Stimulated activated CD8-positive, alpha-beta memory T cell treated with anti-CD3 and anti-CD28 coated beads, Interleukin-2, amount 100 ng/mL, for 48 hours (primary cell): ENCODE measurements at regions not wholly inside any gene's neighbourhood (a gene's known extent, or its start where the extent isn't known, plus 50 kb on each side); places are given as distances from the start of the nearest gene placed in this dataset.
"Not testable (repeated sequence)": the region's sequence is repeated elsewhere in the genome, so short reads cannot be mapped to it uniquely, and the experiment has no call there.

Source experiments
- DNase-seq, 2 donors: peaks; one replicate each; pipeline ENCODE4 v3.0.0-alpha.2; 2020; ENCODE audit warnings: low read depth in 2 of 2

GRCh38 chr12:102728506-102729242, 188.4 kb downstream of the PAH start:
- no peak for DNase-seq

- DNase-seq: no peak
Observed at GRCh38 chr12:102726686-102727085, 190.4 kb downstream of the PAH start.

DNA sequence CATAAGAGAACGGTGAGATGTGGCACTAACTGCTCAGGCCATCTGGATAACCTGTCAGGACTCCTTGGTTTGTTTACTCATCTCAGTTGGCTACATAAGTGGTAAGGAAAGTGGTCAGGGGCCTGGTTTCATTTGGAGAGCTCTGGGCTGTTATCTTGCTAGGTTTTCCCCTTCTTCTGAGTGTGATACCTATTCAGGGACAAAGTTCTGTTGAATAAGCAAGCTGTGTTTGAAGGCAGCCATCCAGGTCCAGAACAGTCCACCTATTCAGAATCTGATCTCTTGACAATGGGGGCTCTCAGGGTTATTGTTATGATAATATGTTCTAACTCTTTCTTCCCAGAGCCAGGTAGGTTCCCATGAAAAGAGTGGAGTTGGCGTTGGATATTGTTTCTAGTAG, 194.9 kb downstream of the PAH start:
- DNase-seq: no peak

DNA sequence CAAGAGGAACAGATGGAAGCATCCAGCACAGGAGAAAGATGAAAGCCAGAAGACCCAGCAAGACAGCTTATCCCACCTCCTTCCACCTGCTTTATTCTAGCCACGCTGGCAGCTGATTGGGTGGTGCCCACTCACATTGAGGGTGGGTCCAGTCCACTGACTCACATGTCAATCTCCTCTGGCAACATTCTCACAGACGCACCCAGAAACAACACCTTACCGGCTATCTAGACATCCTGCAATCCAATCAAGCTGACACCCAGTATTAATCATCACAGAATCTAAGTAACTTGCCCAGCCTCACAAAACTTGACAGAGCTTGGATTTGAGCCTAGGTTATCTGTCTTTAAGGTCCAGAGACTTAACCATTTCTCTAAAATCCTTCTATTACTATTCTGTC, 208.9 kb downstream of the PAH start:
- no peak for DNase-seq

DNA sequence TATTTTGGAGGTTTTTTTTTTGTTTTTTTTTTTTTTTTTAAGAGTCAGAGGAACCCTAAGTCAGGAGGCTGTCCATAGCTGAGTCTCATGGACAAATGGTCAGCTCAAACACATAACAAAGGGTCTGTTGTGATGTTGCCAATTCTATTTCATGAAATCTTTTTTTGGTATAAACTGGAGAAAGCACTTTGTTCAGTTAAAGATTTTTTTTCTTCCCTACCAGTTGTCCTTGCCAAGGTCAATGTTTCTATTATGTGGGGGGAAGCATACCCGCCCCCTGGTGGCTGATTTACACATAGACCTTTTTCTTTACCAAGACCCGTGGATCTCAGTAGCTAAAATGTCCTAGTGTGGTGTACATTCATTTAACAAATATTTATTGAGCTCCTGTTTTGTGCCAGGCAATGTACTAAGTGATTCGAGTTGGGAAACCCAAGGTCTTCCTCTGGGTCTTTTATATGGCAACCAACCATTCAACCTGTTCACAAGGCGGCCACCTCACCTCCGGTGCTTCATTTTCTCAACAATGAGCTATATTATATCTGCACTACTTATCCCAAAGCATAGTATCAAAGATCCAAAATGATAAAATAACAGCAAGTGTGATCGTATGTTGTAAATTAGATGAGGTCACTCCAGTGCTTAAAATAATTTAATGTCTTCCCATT, 214.5 kb downstream of the PAH start:
- peak; percentile 3 to 8 for DNase-seq

DNA sequence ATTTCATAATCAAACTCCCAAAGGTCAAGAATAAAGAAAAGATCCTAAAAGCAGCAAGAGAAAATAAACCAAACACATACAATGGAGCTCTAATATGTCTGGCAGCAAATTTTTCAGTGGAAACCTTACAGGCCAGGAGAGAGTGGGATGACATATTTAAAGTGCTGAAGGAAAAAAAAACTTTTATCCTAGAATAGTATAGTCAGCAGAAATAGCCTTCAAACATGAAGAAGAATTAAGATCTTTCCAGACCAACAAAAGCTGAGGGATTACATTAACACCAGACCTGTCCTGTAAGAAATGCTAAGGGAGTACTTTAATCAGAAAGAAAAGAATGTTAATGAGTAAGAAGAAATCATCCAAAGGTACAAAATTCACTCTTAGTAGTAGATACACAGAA, 215.7 kb upstream of the IGF1 start:
- no peak for DNase-seq

- DNase-seq: no peak
Observed at GRCh38 chr12:102694903-102695302, 214.5 kb upstream of the IGF1 start.

DNA sequence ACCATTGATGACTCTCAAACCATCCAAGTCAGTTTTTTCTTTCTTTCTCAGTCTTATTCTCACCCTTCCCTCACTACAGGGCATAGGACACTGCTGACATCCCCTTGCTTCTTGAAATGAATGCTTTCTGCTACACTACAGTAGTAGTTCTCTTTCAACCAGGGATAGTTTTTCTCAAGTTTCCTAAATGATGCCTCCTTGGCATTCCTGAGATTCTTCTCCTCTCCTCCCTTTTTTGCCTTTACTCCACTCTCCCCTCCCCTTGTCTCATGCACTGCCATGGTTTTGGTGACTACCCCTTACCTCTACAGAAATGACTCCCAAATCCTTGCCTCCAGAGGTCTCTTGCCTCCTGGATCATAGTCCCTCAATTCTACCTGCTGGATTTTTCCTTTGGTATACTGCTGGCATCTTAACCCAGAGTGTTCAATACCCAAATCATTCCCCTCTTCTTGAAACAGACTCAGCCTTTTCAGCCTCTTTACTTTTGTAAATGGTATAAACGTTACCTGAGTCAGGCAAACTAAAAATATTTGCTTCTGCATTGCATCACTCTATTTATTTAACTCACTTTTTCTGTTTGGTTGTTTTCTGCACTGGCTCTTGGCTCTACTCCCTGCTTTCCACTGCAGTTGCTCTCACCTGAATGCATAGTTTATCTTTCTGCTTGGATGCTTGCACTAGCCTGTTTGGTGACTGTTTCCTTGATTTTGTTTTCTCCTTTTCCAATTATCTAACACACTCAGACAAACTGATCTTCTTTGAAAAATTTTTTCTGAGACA, 211.6 kb upstream of the IGF1 start:
- DNase-seq: no peak

GRCh38 chr12:102690253-102690652, 209.9 kb upstream of the IGF1 start:
- no peak for DNase-seq

DNA sequence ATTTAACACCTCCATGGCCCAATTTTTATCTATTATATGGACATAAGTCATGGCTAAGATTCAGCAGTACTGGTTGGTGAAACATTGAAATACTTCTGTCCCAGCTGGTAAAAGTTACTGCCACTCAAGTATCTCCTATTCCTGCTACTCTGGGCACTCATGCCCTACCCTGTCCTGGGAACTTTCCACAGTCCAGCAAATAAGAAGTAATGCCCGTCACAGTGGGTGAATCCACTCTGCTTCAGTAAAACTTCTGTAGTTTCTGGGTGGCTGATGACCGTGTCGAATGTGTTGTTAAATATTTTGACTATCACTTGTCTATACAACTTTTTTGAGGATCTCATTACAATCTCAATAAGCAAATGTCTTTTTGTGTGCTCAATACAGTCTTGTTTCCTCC, 209.3 kb upstream of the IGF1 start:
- no peak for DNase-seq

DNA sequence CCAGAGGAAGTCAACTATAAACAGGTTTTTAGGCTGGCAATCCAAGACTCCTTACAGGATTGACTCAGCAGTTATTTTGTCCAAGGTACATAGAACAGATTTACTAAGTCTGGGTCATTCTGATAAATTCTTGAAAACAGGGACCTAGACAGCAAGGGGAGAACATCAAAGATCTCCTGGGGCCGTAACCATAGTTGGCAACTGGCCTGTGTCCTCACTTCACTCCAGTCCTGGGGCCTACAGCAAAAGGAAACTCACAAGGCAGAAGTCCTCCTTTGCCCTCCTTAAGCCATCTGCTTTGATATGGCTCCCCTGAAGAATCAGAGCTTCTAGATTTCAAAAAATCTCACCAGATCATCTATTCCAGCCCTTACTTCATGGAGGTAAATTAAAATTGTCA, 207.2 kb upstream of the IGF1 start:
- DNase-seq: no peak

GRCh38 chr12:102685841-102686240, 205.5 kb upstream of the IGF1 start:
- DNase-seq: no peak

DNA sequence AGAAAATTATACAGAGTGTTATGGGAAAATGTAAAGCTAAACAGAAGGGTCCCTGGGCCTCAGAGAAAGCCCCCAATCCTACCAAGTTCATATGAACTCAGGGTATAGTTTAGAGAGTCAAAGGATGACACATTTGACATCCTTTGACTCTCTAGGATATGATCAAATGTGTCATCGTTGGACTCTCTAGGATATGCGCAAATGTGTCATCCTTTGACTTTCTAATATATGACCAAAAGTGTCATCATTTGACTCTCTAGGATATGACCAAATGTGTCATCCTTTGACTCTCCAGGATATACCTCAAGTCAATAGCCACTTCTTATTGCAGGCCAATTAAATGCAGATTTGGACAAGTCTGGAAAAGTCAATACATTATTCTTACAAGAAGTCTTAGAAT, 204.8 kb upstream of the IGF1 start:
- DNase-seq: no peak

DNA sequence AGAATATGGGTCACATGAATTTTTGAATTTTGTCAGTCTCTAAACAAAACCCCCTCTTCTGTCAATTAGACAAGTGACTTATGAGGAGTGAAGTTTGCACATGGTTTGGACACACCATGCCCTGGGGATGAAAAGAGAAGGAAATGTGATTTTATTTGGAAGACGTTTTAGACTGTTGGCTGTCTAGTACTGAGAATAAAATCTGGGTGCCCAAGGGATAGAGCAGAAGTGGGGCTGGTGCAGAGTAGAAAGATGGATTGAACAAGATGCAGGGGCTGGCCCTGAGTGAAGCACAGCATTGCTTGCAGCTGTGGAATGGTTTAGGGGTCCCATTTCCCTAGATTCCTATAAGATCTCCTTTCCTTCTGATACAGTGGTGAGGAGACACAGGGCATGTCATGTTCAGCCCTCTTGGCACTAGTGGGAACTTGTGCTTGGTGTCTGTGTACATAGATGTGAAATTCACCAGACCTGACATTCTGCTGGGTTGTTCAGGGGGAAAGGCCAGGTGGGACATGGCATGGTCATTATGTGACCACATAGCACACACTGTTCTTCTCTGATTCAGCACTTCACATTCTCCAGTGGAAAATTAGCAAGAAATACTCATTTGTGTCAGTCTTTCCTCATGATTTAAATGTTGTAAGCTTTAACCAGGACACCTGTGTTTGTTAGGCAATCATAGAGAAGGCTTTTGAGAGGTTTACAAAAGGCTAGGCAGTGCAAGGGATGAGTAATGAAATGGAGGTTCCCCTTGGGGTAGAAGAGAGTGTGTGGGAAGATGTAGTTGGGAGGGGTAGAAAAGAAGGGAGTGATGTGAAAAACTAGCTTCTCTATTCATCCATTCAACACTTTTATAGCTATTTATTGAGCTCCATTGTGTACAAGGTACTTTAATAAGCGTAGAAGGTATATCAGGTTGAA, 202.3 kb upstream of the IGF1 start:
- DNase-seq: no peak

DNA sequence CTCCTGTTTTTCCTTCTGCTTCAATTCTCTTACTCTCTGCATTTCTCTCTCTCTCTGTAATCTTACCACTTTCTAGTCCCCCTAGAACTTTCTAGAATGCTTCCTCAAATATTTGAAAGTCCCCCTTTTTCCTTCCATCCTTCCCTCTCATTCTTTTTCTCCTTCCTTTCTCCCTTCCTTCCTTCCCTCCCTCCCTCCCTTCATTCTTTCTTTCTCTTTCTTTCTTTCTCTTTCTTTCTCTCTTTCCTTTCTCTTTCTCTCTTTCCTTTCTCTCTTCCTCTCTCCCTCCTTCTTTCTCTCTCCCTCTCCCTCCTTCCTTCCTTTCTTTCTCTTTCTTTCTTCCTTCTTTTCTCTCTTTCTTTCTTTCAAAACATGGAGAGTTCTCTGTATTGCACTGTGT, 201.4 kb upstream of the IGF1 start:
- DNase-seq: no peak

GRCh38 chr12:102681309-102681708, 200.9 kb upstream of the IGF1 start:
- DNase-seq: no peak

GRCh38 chr12:102680304-102680703, 199.9 kb upstream of the IGF1 start:
- no peak for DNase-seq

- DNase-seq: no peak
Observed at GRCh38 chr12:102676812-102677211, 196.4 kb upstream of the IGF1 start.

DNA sequence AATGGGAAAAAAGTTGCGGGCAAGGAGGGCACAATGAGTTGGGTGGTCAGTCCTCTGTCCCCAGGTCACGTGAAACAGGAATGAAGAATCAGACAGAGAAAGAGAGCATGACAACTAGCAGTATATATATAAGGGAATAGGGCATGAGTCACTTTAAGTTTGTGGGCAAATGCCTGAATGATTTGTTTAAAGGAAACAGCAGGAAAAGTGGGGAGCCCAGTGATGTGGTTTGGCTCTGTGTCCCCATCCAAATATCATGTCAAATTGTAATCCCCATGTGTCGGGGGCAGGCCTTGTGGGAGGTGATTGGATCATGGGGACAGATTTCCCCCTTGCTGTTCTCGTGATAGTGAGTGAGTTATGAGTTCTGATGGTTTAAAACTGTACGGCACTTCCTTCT, 195.3 kb upstream of the IGF1 start:
- DNase-seq: no peak

DNA sequence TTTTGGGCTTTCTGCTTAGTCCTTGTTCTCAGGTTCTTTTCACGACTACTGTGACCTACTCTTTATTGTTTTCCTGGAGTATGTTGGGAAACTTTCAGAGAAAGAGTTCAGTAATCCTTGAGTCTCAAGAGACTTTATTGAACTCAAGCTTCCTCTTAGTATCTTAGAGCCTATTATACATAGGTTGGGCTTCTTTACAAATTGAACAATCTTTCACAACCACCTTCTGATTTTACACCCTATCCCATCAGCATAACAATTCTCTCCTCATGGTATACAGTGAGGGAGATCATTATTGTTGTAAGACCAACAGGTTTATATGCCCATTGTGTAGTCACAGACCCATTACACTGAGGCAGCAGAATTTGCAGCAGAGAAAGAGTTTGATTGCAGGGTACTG, 193.2 kb upstream of the IGF1 start:
- no peak for DNase-seq

DNA sequence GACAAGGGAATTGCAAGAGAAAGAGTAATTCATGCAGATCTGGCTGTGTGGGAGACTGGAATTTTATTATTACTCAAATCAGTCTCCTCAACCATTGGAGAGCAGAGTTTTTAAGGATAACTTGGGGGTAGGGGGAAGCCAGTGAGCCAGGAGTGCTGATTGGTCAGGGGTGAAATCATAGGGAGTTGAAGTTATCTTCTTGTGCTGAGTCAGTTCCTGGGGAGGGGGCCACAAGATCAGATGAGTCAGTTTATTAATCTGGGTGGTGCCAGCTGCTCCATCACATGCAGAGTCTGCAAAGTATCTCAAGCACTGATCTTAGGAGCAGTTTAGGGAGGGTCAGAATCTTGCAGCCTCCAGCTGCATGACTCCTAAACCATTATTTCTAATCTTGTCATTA, 191.8 kb upstream of the IGF1 start:
- DNase-seq: not testable (repeated sequence)

GRCh38 chr12:102669056-102669455, 188.7 kb upstream of the IGF1 start:
- DNase-seq: no peak
